ENCODE measurements at regions not wholly inside any gene's neighbourhood (a gene's known extent, or its start where the extent isn't known, plus 50 kb on each side); places are given as distances from the start of the nearest gene placed in this dataset.

DNA sequence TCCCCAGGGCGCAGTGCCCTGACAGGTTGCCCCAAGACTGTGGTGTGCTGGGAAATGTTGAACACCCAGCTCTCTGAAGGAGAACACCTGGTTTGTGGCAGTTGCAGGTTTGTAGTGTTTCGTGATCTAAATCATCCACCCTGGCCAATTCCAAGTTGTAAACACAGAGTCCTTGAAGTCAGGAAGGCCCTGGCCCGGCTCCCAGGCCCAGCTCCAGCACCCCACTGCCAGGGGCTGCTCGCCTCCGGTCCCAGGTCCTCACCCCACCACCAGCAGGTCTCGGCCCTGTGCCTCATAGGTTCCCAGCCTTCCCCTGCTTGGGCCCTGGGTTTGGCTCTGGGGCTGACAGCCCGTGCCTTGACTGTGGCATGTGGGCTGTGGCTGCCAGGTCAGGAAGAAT, 121.4 kb upstream of the MLN start:
- ATAC-seq: no peak
- TF ChIP-seq, protein P1, sequence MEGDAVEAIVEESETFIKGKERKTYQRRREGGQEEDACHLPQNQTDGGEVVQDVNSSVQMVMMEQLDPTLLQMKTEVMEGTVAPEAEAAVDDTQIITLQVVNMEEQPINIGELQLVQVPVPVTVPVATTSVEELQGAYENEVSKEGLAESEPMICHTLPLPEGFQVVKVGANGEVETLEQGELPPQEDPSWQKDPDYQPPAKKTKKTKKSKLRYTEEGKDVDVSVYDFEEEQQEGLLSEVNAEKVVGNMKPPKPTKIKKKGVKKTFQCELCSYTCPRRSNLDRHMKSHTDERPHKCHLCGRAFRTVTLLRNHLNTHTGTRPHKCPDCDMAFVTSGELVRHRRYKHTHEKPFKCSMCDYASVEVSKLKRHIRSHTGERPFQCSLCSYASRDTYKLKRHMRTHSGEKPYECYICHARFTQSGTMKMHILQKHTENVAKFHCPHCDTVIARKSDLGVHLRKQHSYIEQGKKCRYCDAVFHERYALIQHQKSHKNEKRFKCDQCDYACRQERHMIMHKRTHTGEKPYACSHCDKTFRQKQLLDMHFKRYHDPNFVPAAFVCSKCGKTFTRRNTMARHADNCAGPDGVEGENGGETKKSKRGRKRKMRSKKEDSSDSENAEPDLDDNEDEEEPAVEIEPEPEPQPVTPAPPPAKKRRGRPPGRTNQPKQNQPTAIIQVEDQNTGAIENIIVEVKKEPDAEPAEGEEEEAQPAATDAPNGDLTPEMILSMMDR (IDR thresholded peaks at IDR 0.05): no peak
- H3K36me3 ChIP-seq (ENCODE audit: insufficient read depth in 1 of 2, low read depth in 1 of 2): no peaks in the 10 kb centered on the region
- no peaks in the 10 kb centered on the region for H3K4me1 ChIP-seq
- peaks cover 0 to 4% (median 0%) of the 10 kb centered on the region in 3 donors for H3K27me3 ChIP-seq (ENCODE audit: insufficient read depth in 3 of 3, low read length in 2 of 3)
- no peak overlapping the region for H3K4me3 ChIP-seq
- DNase-seq: no peak
- intact Hi-C loops (cut with DNase I): no loop called here
- H3K27ac ChIP-seq: no peak overlapping the region
- WGBS, 3 donors: 67 to 79% (median 74%) methylated on average over 7 of the region's 7 CpGs
- H3K9me3 ChIP-seq: peaks cover 3% of the 10 kb centered on the region

DNA sequence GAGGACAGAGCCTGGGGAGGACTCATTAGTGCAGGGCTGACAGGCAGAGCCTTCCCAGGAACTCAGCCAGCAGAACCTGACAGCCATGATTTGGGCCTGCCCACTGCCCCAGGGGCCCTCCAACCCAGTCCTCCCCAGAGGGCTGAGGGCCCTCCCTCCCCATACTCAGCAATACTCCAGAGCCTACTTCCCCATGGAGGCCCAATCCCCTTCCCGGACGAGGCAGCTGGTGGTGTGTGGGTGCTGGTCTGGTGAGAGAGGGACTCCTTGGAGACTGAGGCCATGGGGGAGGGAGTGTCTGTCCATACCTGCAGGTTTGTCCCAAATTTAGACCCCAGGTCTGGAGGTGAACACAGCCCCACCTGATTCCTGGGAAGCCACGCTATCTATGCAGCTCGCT, 120.9 kb upstream of the MLN start:
- peaks cover 3% of the 10 kb centered on the region for H3K9me3 ChIP-seq
- WGBS, 3 donors: 97 to 100% (median 98%) methylated on average over 4 of the region's 4 CpGs
- no peaks in the 10 kb centered on the region for H3K4me1 ChIP-seq
- DNase-seq (no peak), ATAC-seq (no peak)
- H3K36me3 ChIP-seq (ENCODE audit: insufficient read depth in 1 of 2, low read depth in 1 of 2): no peaks in the 10 kb centered on the region
- intact Hi-C loops (cut with DNase I): no loop called here
- no peak overlapping the region for H3K27ac ChIP-seq
- TF ChIP-seq, protein P1 (IDR thresholded peaks at IDR 0.05): no peak
- no peak overlapping the region for H3K4me3 ChIP-seq
- H3K27me3 ChIP-seq (ENCODE audit: insufficient read depth in 3 of 3, low read length in 2 of 3): peaks cover 0 to 4% (median 0%) of the 10 kb centered on the region in 3 donors

DNA sequence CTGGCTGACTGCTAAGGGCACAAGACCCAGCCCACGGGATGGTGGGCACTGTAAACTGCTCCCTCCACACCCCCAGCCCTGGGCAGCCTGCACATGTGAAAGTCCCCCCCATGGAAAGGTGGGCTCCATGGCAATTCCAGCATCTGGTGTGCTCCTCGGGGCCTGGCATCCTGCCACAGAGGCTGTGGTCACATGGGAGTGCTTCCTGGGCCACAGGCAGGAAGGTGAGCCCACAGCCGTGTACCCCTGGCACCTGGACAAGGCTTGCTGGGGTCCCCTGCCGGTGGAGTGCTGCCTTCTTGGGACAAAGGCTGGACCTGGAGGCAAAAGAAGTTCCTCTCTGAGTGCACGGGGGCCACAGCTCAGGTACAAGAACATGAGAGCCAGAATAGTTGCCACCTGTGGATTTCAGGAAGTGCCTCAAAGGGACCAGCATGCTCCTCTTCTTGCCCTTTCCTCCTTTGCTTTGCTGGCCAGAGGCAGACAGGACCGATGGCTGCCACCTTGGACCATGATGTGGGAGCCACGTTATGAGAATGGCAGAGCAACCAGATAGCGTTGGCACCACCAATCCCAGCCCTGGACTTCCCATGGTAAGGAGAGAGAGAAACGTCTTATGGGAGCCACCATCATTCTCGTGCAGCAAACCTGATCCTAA, 120.2 kb upstream of the MLN start:
- Histone ChIP-seq H3K4me1 (no peaks in the 10 kb centered on the region), H3K36me3 (ENCODE audit: insufficient read depth in 1 of 2, low read depth in 1 of 2) (no peaks in the 10 kb centered on the region), H3K27ac (no peak overlapping the region), H3K9me3 (peaks cover 3% of the 10 kb centered on the region), H3K27me3 (ENCODE audit: insufficient read depth in 3 of 3, low read length in 2 of 3) (peaks cover 0 to 4% (median 0%) of the 10 kb centered on the region in 3 donors), H3K4me3 (no peak overlapping the region)
- intact Hi-C loops (cut with DNase I): no loop called here
- no peak for ATAC-seq
- 62 to 68% (median 65%) methylated on average over 10 of the region's 10 CpGs for WGBS, 3 donors
- TF ChIP-seq, protein P1 (IDR thresholded peaks at IDR 0.05): no peak
- no peak for DNase-seq

DNA sequence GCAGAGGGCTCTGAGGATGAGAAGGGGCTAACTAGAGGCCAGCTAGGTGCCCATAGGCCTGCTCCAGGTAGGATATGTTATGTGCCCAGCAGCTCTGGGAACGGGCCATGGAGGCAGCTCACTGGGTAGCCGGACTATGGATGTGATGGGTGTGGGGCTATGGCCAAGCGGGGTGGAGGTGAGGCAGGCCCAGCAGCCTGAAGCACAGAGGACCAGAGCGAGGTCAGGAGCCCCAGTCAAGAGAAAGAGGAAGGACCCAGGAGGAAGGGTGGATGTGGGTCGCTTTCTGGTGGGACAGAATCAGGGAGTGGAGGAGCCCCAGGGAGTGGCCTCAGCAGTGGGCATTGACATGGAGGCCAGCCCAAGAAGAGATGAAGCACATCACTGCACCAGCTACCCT, 117.9 kb upstream of the MLN start:
- intact Hi-C loops (cut with DNase I): no loop called here
- H3K27ac ChIP-seq: no peak overlapping the region
- H3K9me3 ChIP-seq: no peaks in the 10 kb centered on the region
- DNase-seq: no peak
- TF ChIP-seq, protein P1 (IDR thresholded peaks at IDR 0.05): no peak
- 94 to 98% (median 97%) methylated on average over 5 of the region's 5 CpGs for WGBS, 3 donors
- no peaks in the 10 kb centered on the region for H3K4me1 ChIP-seq
- no peak for ATAC-seq
- H3K27me3 ChIP-seq (ENCODE audit: insufficient read depth in 3 of 3, low read length in 2 of 3): peaks cover 0 to 4% (median 0%) of the 10 kb centered on the region in 3 donors
- H3K36me3 ChIP-seq (ENCODE audit: insufficient read depth in 1 of 2, low read depth in 1 of 2): no peaks in the 10 kb centered on the region
- H3K4me3 ChIP-seq: no peak overlapping the region

DNA sequence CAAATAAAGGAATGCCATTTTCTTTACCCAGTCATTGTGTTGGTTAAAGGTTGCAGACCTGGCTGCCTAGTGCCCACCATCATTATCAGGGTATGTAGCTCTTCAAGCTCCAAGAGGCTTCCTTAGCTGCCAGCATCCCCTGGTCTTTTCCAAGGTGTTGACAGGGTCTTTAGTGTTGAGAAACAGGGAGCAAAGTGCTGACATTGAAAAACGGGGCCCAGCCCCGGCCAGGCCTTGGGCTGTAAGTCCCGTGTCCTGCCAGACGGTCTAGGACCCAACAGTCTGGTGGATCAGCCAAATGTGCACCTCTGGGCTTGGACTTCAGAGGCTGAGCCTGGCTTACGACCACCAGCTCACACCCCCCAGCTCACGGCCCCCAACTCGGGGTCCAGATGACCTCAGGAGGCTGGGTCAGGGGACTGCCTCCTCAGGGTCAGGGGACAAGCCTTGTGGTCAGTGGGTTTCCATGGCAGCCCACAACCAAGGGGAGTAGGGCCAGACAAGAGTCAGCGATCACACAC, 114.4 kb upstream of the MLN start:
- DNase-seq (no peak), ATAC-seq (no peak)
- Histone ChIP-seq H3K4me1 (no peaks in the 10 kb centered on the region), H3K4me3 (no peak overlapping the region), H3K9me3 (no peaks in the 10 kb centered on the region), H3K27ac (no peak overlapping the region), H3K27me3 (ENCODE audit: insufficient read depth in 3 of 3, low read length in 2 of 3) (no peaks in the 10 kb centered on the region), H3K36me3 (ENCODE audit: insufficient read depth in 1 of 2, low read depth in 1 of 2) (no peaks in the 10 kb centered on the region)
- 81 to 86% (median 82%) methylated on average over 8 of the region's 8 CpGs for WGBS, 3 donors
- intact Hi-C loops (cut with DNase I): no loop called here
- TF ChIP-seq, protein P1 (IDR thresholded peaks at IDR 0.05): no peak

All from psoas muscle (tissue), 7 donors.